Progenitor cell of endocrine pancreas (in vitro differentiated cells): ENCODE measurements at regions not wholly inside any gene's neighbourhood (a gene's known extent, or its start where the extent isn't known, plus 50 kb on each side); places are given as distances from the start of the nearest gene placed in this dataset.

Experiments
- DNase-seq: peaks from one replicate; pipeline ENCODE4 v3.0.0; 2021; ENCODE audit warnings: low spot score; ENCODE audit not compliant: unreplicated experiment
- H3K27ac Mint-ChIP-seq: 2 replicates; pipeline ENCODE4 v1.8.0; 2021; ENCODE audit warnings: mild to moderate bottlenecking, moderate library complexity, mixed read lengths
- H3K27me3 Mint-ChIP-seq: 2 replicates; pipeline ENCODE4 v1.8.0; 2021; ENCODE audit warnings: mixed read lengths
- H3K36me3 Mint-ChIP-seq: 2 replicates; pipeline ENCODE4 v1.8.0; 2022; ENCODE audit warnings: mixed read lengths; ENCODE audit not compliant: insufficient read depth
- H3K4me1 Mint-ChIP-seq: 2 replicates; pipeline ENCODE4 v1.8.0; 2021; ENCODE audit warnings: low read depth, mixed read lengths
- H3K4me3 Mint-ChIP-seq: 2 replicates; pipeline ENCODE4 v1.8.0; 2021; ENCODE audit warnings: low read depth, mild to moderate bottlenecking, moderate library complexity, mixed read lengths
- H3K9me3 Mint-ChIP-seq: 2 replicates; pipeline ENCODE4 v1.8.0; 2021; ENCODE audit warnings: low read depth, mixed read lengths
- CTCF ChIP-seq: fragments of 200-600 bp; sonication (generic); IDR thresholded peaks from one replicate; pipeline ENCODE4 v1.5.0; 2021; ENCODE audit warnings: antibody characterized with exemption, mild to moderate bottlenecking; ENCODE audit not compliant: unreplicated experiment

GRCh38 chr3:159787794-159788205 lies 200.8 kb upstream of the IL12A start:
- no peak for DNase-seq
- Mint-ChIP-seq H3K27ac (no peak overlapping the region), H3K4me1 (peaks cover 55% of the 10 kb centered on the region), H3K4me3 (no peak overlapping the region), H3K9me3 (no peaks in the 10 kb centered on the region), H3K27me3 (peaks cover 6% of the 10 kb centered on the region), H3K36me3 (no peaks in the 10 kb centered on the region)
- no peak for TF ChIP-seq CTCF

- no peak overlapping the region for H3K4me3 Mint-ChIP-seq
- H3K4me1 Mint-ChIP-seq: peaks cover 50% of the 10 kb centered on the region
- no peak overlapping the region for H3K27ac Mint-ChIP-seq
- H3K9me3 Mint-ChIP-seq: no peaks in the 10 kb centered on the region
- H3K36me3 Mint-ChIP-seq: no peaks in the 10 kb centered on the region
- no peak for DNase-seq
- peaks cover 5% of the 10 kb centered on the region for H3K27me3 Mint-ChIP-seq
- no peak for TF ChIP-seq CTCF
These were observed 200.3 kb upstream of the IL12A start for GRCh38 chr3:159788291-159788690.

GRCh38 chr3:159789017-159789416 lies 199.6 kb upstream of the IL12A start:
- no peak overlapping the region for H3K4me3 Mint-ChIP-seq
- H3K4me1 Mint-ChIP-seq: peaks cover 48% of the 10 kb centered on the region
- H3K27ac Mint-ChIP-seq: peak overlapping the region; percentile 42
- no peak for TF ChIP-seq CTCF
- H3K9me3 Mint-ChIP-seq: no peaks in the 10 kb centered on the region
- H3K27me3 Mint-ChIP-seq: peaks cover 2% of the 10 kb centered on the region
- no peaks in the 10 kb centered on the region for H3K36me3 Mint-ChIP-seq
- DNase-seq: no peak

GRCh38 chr3:159789742-159790635 lies 198.6 kb upstream of the IL12A start:
- no peak for TF ChIP-seq CTCF
- DNase-seq: no peak
- no peak overlapping the region for H3K27ac Mint-ChIP-seq
- no peaks in the 10 kb centered on the region for H3K27me3 Mint-ChIP-seq
- no peaks in the 10 kb centered on the region for H3K9me3 Mint-ChIP-seq
- no peaks in the 10 kb centered on the region for H3K36me3 Mint-ChIP-seq
- no peak overlapping the region for H3K4me3 Mint-ChIP-seq
- peaks cover 42% of the 10 kb centered on the region for H3K4me1 Mint-ChIP-seq

GRCh38 chr3:159791336-159791735 lies 197.3 kb upstream of the IL12A start:
- Mint-ChIP-seq H3K36me3 (no peaks in the 10 kb centered on the region), H3K4me3 (no peak overlapping the region), H3K4me1 (peaks cover 35% of the 10 kb centered on the region), H3K9me3 (no peaks in the 10 kb centered on the region), H3K27me3 (peaks cover 6% of the 10 kb centered on the region), H3K27ac (no peak overlapping the region)
- no peak for DNase-seq
- TF ChIP-seq CTCF: no peak
